ENCODE measurements at regions not wholly inside any gene's neighbourhood (a gene's known extent, or its start where the extent isn't known, plus 50 kb on each side); places are given as distances from the start of the nearest gene placed in this dataset.

DNA sequence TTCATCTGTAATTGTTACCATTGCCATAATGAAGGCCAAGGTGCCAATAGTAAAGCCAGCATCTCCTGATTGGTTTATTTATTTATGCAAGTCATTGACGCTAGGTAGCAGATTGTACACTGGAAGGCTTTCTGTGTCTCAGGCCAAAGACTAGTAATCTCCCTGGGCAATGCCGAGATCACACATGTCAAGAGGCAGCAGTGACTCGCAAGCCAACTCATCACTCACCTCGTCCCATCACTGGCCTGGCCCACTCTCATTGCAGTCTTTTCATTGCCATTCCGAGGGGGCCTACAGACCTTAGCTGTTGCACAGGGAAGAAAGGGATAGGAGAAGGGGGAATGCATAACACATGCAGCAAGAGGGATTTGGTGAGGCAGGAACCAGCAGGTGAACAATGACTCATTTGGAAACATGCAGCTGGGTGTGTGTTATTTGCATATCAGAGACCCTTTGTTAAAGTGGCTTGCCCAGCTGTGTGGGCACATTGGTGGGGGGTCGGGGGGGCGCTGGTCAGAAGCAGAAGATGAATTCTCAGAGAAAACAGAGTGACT is 448.7 kb upstream of the HNRNPA3 start:
- TF ChIP-seq, protein P1, sequence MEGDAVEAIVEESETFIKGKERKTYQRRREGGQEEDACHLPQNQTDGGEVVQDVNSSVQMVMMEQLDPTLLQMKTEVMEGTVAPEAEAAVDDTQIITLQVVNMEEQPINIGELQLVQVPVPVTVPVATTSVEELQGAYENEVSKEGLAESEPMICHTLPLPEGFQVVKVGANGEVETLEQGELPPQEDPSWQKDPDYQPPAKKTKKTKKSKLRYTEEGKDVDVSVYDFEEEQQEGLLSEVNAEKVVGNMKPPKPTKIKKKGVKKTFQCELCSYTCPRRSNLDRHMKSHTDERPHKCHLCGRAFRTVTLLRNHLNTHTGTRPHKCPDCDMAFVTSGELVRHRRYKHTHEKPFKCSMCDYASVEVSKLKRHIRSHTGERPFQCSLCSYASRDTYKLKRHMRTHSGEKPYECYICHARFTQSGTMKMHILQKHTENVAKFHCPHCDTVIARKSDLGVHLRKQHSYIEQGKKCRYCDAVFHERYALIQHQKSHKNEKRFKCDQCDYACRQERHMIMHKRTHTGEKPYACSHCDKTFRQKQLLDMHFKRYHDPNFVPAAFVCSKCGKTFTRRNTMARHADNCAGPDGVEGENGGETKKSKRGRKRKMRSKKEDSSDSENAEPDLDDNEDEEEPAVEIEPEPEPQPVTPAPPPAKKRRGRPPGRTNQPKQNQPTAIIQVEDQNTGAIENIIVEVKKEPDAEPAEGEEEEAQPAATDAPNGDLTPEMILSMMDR (conservative IDR thresholded peaks at IDR 0.05; ENCODE audit: low read length), result no peak
- TF ChIP-seq EZH2phosphoT487 (IDR thresholded peaks at IDR 0.05; ENCODE audit: borderline replicate concordance, low read depth, low read length), result no peak
